Naive B cell (primary cell): ENCODE measurements at regions not wholly inside any gene's neighbourhood (a gene's known extent, or its start where the extent isn't known, plus 50 kb on each side); places are given as distances from the start of the nearest gene placed in this dataset.
A peak's percentile ranks its signal among the peaks of the same experiment; 100 is the strongest.

ENCODE experiments used
- ATAC-seq, 2 donors: fragments of 150-1000 bp; cut with Tn5 transposase; 2 replicates each; pipeline ENCODE4 v1.10.0; 2021; ENCODE audit warnings: low read depth in 2 of 2, mild to moderate bottlenecking in 2 of 2, moderate library complexity in 2 of 2
- DNase-seq: peaks from one replicate; pipeline ENCODE4 v3.0.0; 2022
- H3K27ac Mint-ChIP-seq, 6 donors: one replicate each; pipeline ENCODE4 v1.8.0; 2020 to 2022; ENCODE audit warnings: mild to moderate bottlenecking in 6 of 6, mixed read lengths in 6 of 6, moderate library complexity in 5 of 6, inconsistent platforms in 2 of 6
- H3K27me3 Mint-ChIP-seq, 3 donors: one replicate each; pipeline ENCODE4 v1.8.0; 2021 to 2022; ENCODE audit warnings: mixed read lengths in 3 of 3, mild to moderate bottlenecking in 1 of 3
- H3K36me3 Mint-ChIP-seq, 2 donors: one replicate each; pipeline ENCODE4 v1.8.0; 2020 to 2022; ENCODE audit warnings: mixed read lengths in 2 of 2, inconsistent platforms in 1 of 2, mild to moderate bottlenecking in 1 of 2
- H3K4me1 Mint-ChIP-seq, 3 donors: one replicate each; pipeline ENCODE4 v1.8.0; 2020 to 2022; ENCODE audit warnings: mixed read lengths in 3 of 3, inconsistent platforms in 1 of 3, mild to moderate bottlenecking in 1 of 3, moderate library complexity in 1 of 3
- H3K4me3 Mint-ChIP-seq, 8 donors: one replicate each; pipeline ENCODE4 v1.8.0; 2020 to 2022; ENCODE audit warnings: mild to moderate bottlenecking in 8 of 8, mixed read lengths in 8 of 8, moderate library complexity in 8 of 8, inconsistent platforms in 2 of 8
- H3K9me3 Mint-ChIP-seq, 7 donors: one replicate each; pipeline ENCODE4 v1.8.0; 2020 to 2022; ENCODE audit warnings: mixed read lengths in 7 of 7, mild to moderate bottlenecking in 5 of 7, inconsistent platforms in 2 of 7, moderate library complexity in 1 of 7

DNA sequence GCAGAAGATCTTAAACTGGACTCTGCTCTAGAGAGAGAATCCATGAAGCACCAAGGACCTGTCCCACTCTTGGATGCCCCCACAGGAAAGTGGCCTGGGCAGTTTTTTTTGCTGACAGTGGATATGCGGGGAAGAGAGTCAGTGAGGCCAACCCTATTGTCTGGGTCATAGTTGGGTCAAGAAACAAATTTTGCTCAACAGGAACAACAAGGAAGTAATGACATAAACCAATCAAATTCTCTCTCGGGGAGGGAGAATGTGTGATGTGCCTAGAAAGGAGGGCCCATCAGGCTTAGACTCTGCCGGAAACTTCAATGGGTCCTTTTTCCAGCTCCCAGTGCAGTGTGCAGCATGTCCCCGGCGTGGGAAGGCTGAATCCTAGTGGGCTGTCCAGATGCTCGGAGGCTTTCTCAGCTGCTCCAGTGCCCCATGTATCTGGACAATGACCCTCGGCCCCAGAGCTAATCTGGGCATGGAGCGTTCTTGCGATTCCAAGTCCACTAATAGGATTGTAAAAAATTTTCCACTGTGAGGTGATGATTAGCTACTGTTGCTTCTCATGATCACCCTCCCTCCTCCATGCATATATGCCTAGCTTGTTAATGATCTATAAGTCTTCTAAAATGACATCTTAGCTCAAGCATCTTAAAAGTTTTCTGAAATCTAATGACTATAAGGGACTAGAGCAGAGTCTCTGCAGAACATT lies 101.0 kb downstream of the SNX19 start:
- DNase-seq (no peak), ATAC-seq (no peak)
- H3K27ac Mint-ChIP-seq: no peak overlapping the region
- no peaks in the 10 kb centered on the region for H3K4me1 Mint-ChIP-seq
- no peaks in the 10 kb centered on the region for H3K36me3 Mint-ChIP-seq
- H3K27me3 Mint-ChIP-seq: peaks cover 22 to 39% (median 37%) of the 10 kb centered on the region in 3 donors
- no peak overlapping the region for H3K4me3 Mint-ChIP-seq
- H3K9me3 Mint-ChIP-seq: peaks cover 0 to 4% (median 0%) of the 10 kb centered on the region in 7 donors

DNA sequence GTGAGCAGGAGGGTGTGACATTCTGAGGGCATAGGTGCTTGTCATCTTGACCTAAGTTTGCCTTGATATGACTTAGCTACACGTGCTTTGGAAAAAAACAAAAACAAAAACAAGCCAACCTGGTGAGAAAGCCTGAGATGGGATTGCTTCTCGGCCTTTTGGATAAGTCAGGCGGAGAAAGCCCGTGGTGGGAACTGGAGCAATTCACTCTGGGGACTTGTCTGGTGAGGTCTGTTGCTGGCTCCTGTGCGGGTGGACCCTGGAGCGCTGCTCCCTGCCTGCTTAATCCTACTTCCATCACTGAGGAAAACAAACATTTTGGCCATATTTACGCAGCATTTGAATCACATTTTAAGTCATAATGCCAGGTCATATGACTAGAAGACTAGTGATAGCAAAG lies 100.3 kb downstream of the SNX19 start:
- Mint-ChIP-seq H3K27ac (peak overlapping the region in 1 of 6 donors; percentile 55), H3K36me3 (no peaks in the 10 kb centered on the region), H3K4me1 (no peaks in the 10 kb centered on the region), H3K4me3 (no peak overlapping the region), H3K27me3 (peaks cover 22 to 38% (median 37%) of the 10 kb centered on the region in 3 donors), H3K9me3 (peaks cover 0 to 4% (median 0%) of the 10 kb centered on the region in 7 donors)
- no peak for DNase-seq
- ATAC-seq: no peak

DNA sequence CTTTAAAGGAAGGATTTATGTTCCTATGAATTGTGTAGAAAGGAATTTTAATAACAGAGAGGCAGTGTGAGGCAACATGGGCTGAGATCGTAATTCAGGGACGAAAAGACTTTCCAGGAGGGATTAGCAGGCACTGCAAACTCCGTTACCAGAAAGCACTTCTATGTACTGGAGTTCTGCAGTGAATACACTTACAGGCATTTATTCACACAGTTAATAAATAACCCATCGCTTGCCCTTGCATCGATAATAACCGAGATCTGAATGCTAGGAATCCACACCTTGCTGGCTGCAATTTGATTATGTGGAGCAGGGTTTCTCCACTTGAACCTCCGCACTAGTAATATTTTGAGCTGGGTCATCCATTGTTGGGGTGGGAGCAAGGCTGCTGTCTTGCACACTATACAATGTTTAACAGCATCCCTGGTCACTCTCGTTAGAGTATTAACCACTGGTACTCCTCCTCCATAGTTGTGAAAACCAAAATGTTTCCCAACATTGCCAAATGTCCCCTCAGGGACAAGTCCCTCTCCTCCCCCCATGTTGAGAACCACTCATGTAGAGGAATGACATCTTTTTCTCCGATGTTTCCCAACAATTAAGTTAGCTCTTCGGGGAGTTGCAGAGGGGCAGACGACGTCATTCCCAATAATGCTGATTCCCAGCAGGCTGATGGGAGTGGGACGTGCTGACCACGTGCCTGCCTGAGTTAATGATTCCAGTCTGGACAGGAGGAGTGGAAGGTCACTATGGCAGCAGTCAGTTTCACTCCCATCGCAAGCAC lies 99.5 kb downstream of the SNX19 start:
- peaks cover 22 to 41% (median 37%) of the 10 kb centered on the region in 3 donors for H3K27me3 Mint-ChIP-seq
- H3K9me3 Mint-ChIP-seq: peaks cover 0 to 4% (median 0%) of the 10 kb centered on the region in 7 donors
- no peak overlapping the region for H3K27ac Mint-ChIP-seq

DNA sequence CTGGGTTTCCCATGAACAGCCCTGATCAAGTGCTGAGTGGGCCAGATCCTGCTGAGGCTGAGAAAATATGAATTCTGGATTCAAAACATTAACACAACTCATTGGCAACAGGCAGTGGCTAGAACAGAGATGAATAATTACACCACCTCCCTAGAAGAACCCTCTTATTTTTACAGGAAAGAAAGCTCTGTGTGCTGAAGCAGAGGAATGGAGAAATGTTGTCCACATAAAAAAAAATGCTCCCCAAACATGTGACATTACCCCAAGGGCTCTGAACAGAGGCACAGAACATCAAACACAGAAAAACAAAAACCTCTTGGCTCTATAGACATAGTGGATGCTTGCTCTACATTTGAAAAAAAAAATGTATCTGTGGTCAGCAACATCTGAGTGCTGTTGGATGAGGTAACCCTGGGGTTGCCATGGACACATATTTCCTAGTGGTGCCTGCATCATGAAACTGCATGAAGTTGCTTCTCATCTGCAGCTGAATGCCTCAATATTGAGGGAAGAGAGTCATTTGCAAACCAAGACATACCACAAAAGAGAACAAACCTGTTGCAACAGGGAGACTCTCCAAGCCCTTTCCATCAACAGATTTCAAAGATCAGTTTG lies 98.8 kb downstream of the SNX19 start:
- Mint-ChIP-seq H3K27ac (no peak overlapping the region), H3K9me3 (peaks cover 0 to 4% (median 0%) of the 10 kb centered on the region in 7 donors), H3K4me1 (no peaks in the 10 kb centered on the region), H3K36me3 (no peaks in the 10 kb centered on the region), H3K4me3 (no peak overlapping the region), H3K27me3 (peaks cover 15 to 37% (median 34%) of the 10 kb centered on the region in 3 donors)
- DNase-seq (no peak), ATAC-seq (no peak)

More for the DNA sequence above, 99.5 kb downstream of the SNX19 start:
- DNase-seq (no peak), ATAC-seq (no peak)
- no peaks in the 10 kb centered on the region for H3K36me3 Mint-ChIP-seq
- H3K4me1 Mint-ChIP-seq: no peaks in the 10 kb centered on the region
- no peak overlapping the region for H3K4me3 Mint-ChIP-seq

DNA sequence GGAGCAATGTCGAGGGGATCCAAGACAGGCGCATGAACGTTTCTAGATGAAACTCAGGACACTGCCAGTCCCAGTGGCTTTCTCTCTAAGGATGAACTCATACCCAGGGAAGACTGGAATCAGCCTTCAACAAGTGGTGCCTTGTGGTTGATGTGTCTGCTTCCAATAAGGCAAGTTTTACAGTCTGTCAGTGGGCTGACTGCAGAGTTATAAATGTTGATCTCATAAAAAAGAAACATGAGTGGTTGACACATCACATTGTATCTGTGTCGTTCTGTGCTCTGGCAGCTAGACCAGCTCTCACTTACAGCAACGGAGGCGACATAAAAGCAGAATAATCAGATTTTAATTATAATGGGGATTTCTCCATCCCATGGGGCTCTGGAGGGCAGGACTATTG lies 96.7 kb downstream of the SNX19 start:
- Mint-ChIP-seq H3K4me1 (no peaks in the 10 kb centered on the region), H3K27me3 (peaks cover 5 to 25% (median 22%) of the 10 kb centered on the region in 3 donors), H3K36me3 (no peaks in the 10 kb centered on the region), H3K27ac (no peak overlapping the region), H3K9me3 (peaks cover 0 to 4% (median 0%) of the 10 kb centered on the region in 7 donors), H3K4me3 (no peak overlapping the region)
- DNase-seq (no peak), ATAC-seq (no peak)
